A673 (cell line): ENCODE measurements at regions not wholly inside any gene's neighbourhood (a gene's known extent, or its start where the extent isn't known, plus 50 kb on each side); places are given as distances from the start of the nearest gene placed in this dataset.

ENCODE experiments used
- EZH2 ChIP-seq: fragments of 200-600 bp; sonication (generic); IDR thresholded peaks from 2 replicates; pipeline ENCODE4 v1.6.1; 2017; ENCODE audit warnings: borderline replicate concordance, low read depth, mild to moderate bottlenecking, mixed read lengths, antibody characterized with exemption, low read length; ENCODE audit not compliant: poor library complexity, severe bottlenecking
- TF ChIP-seq, protein P1 (sequence below): fragments of 300-800, 200-600 bp; sonication (generic); conservative IDR thresholded peaks from 2 replicates; pipeline ENCODE4 v1.5.1; 2017; ENCODE audit warnings: low read depth, mild to moderate bottlenecking, antibody characterized with exemption, low read length, moderate library complexity, mixed read lengths

DNA sequence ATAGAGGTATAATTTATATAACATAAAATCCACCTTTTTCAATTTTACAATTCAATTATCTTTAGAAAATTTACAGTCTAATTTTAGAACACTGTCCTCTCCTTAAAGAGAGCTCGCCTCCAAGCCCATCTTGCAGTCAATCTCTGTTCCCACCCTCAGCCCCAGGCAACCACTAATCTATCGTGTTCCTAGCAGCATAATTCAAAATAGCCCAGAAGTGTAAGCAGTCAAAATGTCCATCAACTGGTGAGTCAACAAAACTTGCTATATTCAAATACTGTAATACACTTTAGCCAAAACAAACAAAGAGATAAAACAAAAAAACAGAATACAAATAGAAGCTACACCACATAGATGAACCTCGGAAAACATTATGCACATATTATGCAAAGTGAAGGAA lies 1006.8 kb upstream of the EEF2KMT start:
- TF ChIP-seq, protein P1, sequence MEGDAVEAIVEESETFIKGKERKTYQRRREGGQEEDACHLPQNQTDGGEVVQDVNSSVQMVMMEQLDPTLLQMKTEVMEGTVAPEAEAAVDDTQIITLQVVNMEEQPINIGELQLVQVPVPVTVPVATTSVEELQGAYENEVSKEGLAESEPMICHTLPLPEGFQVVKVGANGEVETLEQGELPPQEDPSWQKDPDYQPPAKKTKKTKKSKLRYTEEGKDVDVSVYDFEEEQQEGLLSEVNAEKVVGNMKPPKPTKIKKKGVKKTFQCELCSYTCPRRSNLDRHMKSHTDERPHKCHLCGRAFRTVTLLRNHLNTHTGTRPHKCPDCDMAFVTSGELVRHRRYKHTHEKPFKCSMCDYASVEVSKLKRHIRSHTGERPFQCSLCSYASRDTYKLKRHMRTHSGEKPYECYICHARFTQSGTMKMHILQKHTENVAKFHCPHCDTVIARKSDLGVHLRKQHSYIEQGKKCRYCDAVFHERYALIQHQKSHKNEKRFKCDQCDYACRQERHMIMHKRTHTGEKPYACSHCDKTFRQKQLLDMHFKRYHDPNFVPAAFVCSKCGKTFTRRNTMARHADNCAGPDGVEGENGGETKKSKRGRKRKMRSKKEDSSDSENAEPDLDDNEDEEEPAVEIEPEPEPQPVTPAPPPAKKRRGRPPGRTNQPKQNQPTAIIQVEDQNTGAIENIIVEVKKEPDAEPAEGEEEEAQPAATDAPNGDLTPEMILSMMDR, result no peak
- no peak for TF ChIP-seq EZH2
